GM12864 (cell line): ENCODE measurements at regions not wholly inside any gene's neighbourhood (a gene's known extent, or its start where the extent isn't known, plus 50 kb on each side); places are given as distances from the start of the nearest gene placed in this dataset.
"Not testable (repeated sequence)": the region's sequence is repeated elsewhere in the genome, so short reads cannot be mapped to it uniquely, and the experiment has no call there.

Experiments used
- DNase-seq: peaks from one replicate; pipeline ENCODE4 v3.0.0-alpha.2; 2011; ENCODE audit warnings: low read depth
- H3K4me3 ChIP-seq: 2 replicates; pipeline ENCODE4 v1.5.1; 2011; ENCODE audit warnings: mild to moderate bottlenecking, low read depth, low read length, control low read depth
- CTCF ChIP-seq: IDR thresholded peaks from 2 replicates; pipeline ENCODE4 v1.5.1; 2011; ENCODE audit warnings: low read depth, mild to moderate bottlenecking, moderate library complexity, low read length, control low read depth, inconsistent platforms; ENCODE audit errors: missing control alignments

GRCh38 chr18:38186491-38186890 is 620.9 kb upstream of the CELF4 start:
- no peak for DNase-seq
- TF ChIP-seq CTCF: no peak

GRCh38 chr18:38174594-38174993 is 609.0 kb upstream of the CELF4 start:
- no peak overlapping the region for H3K4me3 ChIP-seq
- TF ChIP-seq CTCF: no peak
- no peak for DNase-seq

More at GRCh38 chr18:38186491-38186890, 620.9 kb upstream of the CELF4 start:
- no peak overlapping the region for H3K4me3 ChIP-seq

- DNase-seq: no peak
- no peak for TF ChIP-seq CTCF
- H3K4me3 ChIP-seq: no peak overlapping the region
Observed at GRCh38 chr18:38174173-38174572, 608.6 kb upstream of the CELF4 start.

GRCh38 chr18:38170845-38171244 is 605.2 kb upstream of the CELF4 start:
- no peak overlapping the region for H3K4me3 ChIP-seq
- DNase-seq: no peak
- TF ChIP-seq CTCF: no peak

GRCh38 chr18:38167623-38168022 is 602.0 kb upstream of the CELF4 start:
- no peak for DNase-seq
- H3K4me3 ChIP-seq: no peak overlapping the region
- TF ChIP-seq CTCF: no peak

GRCh38 chr18:38153116-38153515 is 587.5 kb upstream of the CELF4 start:
- DNase-seq, H3K4me3 ChIP-seq: not testable (repeated sequence)

GRCh38 chr18:38116716-38117115 is 551.1 kb upstream of the CELF4 start:
- no peak overlapping the region for H3K4me3 ChIP-seq
- DNase-seq: no peak
- no peak for TF ChIP-seq CTCF

GRCh38 chr18:38115201-38115600 is 549.6 kb upstream of the CELF4 start:
- no peak for TF ChIP-seq CTCF
- DNase-seq: no peak
- H3K4me3 ChIP-seq: no peak overlapping the region
